Adipose tissue (tissue), 3 donors: ENCODE measurements at regions not wholly inside any gene's neighbourhood (a gene's known extent, or its start where the extent isn't known, plus 50 kb on each side); places are given as distances from the start of the nearest gene placed in this dataset.
"Not testable (repeated sequence)": the region's sequence is repeated elsewhere in the genome, so short reads cannot be mapped to it uniquely, and the experiment has no call there.

Source experiments
- H3K27ac ChIP-seq: one replicate; pipeline ENCODE4 v1.5.1; 2013; ENCODE audit warnings: low read depth, low read length
- WGBS, 3 donors: extraction: QIAGEN DNeasy Blood & Tissue Kit; methylation state at CpG; one replicate each; pipeline ENCODE4 v1.1.7; 2013; 5-methylcytosine and 5-hydroxymethylcytosine counted together
- donor health status: healthy with polysubstance abuse.
- donor health status: Bipolar disorder and iron deficiency.
- donor health status: healthy.

DNA sequence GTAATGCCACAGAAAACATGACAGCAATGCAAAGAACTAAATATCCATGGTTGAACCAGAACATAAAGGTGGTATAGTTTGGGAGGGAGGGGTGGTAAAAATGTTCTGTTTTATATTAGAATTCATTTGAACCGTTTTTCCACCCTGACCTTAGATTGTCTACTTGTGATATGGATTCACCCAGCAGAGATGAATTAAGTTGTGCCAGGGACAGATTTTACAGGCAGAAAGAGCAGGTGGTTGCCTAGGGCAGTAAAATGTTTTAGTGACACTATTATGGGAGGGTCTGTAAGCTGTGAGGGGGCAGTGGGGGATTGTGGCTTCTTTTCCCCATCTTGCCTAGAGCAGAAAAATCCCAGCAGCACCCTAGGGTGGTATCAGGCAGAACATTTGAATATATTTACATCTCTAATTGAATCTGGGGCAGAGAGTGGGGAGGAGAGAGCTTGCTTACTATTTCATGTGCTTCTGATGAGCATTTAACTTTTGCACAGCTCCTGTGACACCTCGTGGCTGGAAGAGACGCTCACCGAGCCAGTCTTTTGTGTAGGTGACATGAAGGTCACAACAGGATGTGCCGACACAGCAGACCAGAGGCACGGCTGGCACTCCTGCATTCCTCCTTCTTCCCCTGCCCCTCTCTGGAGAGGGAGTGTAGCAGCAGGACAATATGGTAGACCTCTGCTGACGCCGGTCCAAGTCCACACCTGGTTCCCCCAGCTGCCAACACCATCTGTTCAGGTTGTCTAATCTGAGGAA, 452.3 kb downstream of the IRS2 start:
- WGBS, 3 donors: 57 to 71% (median 65%) methylated on average over 8 of the region's 8 CpGs
- no peak overlapping the region for H3K27ac ChIP-seq

DNA sequence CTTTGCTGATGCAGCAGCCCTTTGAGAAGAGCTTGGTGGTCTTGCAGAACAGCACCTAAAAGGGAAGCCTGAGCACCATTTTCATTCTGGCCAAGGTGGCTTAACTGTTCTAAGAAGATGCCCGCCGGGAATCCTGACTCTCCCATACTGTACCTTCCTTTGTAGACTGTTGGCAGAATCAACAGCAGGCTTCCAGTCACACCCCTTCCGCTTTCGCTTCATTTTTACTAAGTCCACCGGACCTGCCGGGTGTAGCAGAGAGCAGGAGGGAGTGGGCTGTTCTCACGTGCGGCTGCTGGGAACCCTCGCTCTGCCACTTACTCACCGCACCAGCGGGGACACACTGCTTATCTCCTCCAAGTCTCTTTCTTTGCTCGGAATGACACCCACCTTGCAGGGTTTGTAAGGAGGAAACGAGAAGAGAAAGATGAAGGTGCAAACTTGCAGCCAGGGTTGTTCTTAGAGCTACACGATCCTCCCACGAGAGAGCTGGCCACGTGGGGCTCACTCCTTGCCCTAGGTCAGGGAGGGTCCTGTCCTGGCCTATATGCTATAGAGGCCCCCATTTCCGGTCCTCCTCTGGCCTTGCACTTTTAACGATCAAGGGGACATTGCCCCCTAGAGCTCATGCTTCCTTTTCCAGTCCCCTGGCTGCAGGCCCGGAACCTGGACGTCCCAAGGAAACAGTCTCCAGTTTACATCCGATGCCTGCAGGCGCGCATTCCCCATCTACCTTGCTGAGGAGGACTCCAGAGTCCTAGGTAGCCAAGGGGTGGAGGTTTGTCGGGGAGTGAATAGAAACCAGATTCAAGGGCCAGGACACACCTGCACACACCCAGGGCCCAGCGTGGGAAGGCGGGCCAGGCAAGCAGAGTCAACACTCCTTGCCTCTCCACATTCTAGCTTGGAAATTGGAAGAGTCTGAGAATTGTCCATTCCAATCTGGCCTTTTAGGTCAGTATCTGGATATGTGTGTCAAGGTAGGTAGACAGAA, 453.6 kb downstream of the IRS2 start:
- H3K27ac ChIP-seq: no peak overlapping the region
- WGBS, 3 donors: 76 to 85% (median 80%) methylated on average over 26 of the region's 26 CpGs

GRCh38 chr13:109331898-109332297, 454.5 kb downstream of the IRS2 start:
- 16 to 35% (median 29%) methylated on average over 11 of the region's 11 CpGs for WGBS, 3 donors
- H3K27ac ChIP-seq: no peak overlapping the region

- no peak overlapping the region for H3K27ac ChIP-seq
These were observed 455.4 kb downstream of the IRS2 start for GRCh38 chr13:109331011-109331433.

DNA sequence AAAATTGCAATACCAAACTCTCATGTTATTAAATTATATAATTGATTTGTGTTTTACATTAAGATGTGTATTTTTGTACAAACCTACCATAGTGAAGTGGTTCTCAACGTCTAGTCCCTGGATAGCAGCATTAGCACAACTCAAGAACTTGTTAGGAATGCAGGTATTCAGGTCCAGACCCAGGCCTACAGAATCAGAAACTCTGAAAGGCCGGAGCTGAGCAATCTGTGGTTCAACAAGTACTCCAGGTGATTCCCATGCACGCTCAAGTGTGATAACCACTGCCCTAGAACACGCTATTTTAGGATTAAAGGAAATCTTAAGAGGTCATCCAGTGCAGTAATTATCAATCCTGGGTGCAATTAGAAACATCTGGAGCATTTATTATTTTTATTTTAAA, 456.3 kb downstream of the IRS2 start:
- no peak overlapping the region for H3K27ac ChIP-seq
- WGBS, 3 donors: 60 to 66% (median 66%) methylated on average over 4 of the region's 4 CpGs

More at GRCh38 chr13:109331011-109331433, 455.4 kb downstream of the IRS2 start:
- 91 to 97% (median 92%) methylated on average over 2 of the region's 2 CpGs for WGBS, 3 donors

GRCh38 chr13:109329175-109329574, 457.2 kb downstream of the IRS2 start:
- H3K27ac ChIP-seq: no peak overlapping the region
- WGBS, 3 donors: 87 to 90% (median 87%) methylated on average over 4 of the region's 4 CpGs

GRCh38 chr13:109326601-109327000, 459.8 kb downstream of the IRS2 start:
- H3K27ac ChIP-seq: no peak overlapping the region
- WGBS, 3 donors: 87 to 93% (median 92%) methylated on average over 9 of the region's 9 CpGs

DNA sequence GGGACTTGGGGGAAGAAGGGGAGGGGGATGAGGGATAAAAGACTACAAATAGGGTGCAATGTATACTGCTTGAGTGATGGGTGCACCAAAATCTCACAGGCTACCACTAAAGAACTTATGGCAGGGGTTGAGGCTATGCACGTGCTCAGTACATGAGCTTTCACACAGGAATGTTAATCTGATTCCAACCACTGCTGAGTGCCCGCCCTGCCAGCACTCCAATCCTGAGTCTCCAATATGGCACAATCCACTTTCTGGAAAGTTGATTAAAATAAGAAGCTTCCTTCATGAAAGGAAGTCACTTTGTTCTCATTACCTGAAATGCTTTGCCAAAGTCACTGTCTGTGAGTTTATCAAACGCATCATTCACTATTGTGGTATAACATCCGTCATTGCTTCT, 463.0 kb downstream of the IRS2 start:
- WGBS, 3 donors: 87 to 92% (median 88%) methylated on average over 4 of the region's 4 CpGs
- no peak overlapping the region for H3K27ac ChIP-seq

DNA sequence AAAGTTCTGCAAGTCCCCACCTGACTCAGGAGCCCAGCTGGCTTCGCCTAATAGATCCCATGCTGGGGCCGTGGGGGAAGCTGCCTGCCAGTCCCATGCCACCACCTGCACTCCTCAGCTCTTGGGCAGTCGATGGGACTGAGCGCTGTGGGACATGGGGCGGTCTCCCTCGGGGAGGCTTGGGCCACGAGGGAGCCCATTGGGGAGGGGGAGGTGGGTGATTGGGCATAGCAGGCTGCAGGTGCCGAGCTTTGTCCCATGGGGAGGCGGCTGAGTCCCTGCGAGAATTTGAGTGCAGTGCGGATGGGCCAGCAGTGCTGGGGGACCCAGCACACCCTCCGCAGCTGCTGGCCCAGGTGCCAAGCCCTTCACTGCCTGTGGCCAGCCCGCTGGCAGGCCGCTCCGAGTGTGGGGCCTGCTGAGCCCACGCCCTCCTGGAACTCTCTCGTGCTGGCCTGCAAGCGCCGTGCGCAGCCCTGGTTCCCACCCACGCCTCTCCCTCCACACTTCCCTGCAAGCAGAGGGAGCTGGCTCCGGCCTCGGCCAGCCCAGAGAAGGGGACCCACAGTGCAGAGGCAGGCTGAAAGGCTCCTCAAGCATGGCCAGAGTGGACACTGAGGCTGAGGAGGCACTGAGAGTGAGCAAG, 467.3 kb downstream of the IRS2 start:
- H3K27ac ChIP-seq: no peak overlapping the region
- 80 to 87% (median 83%) methylated on average over 23 of the region's 23 CpGs for WGBS, 3 donors

DNA sequence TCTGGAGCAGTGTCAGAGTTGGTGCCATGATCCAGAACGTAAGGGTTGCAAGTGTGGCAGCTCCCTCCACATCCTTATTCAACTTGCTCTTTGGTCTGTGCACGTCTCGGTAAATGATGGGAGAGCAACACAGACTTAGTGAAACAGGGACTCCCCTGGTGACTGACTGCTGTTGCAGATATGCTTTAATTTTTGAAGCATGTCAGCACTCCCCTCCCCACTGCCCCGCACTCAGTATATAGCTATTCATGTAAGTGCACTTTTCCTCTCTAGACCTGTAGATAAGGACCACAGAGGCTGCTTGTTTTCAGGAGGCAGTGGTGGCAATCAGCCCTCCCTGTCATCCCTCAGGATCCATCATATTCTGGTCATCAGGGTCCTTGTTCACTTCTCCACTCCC, 470.9 kb downstream of the IRS2 start:
- no peak overlapping the region for H3K27ac ChIP-seq
- WGBS, 3 donors: 82 to 95% (median 94%) methylated on average over 4 of the region's 4 CpGs

GRCh38 chr13:109314101-109314500, 472.3 kb downstream of the IRS2 start:
- WGBS, 3 donors: 34 to 75% (median 74%) methylated on average over 5 of the region's 5 CpGs
- H3K27ac ChIP-seq: no peak overlapping the region

DNA sequence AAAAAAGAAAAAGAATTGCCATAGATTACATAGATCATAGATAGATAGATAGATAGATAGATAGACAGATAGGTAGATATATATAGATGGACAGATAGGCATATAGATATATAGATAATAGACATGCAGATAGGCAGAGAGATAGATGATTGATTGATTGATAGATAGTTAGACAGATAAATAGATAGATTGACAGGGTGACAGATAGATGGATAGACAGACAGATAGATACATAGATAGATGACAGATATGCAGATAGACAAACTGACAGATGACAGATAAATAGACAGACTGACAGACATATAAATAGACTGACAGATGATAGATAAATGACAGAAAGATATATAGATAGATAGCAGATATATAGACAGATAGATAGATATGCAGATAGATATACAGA, 474.0 kb downstream of the IRS2 start:
- no peak overlapping the region for H3K27ac ChIP-seq

- 94 to 98% (median 97%) methylated on average over 21 to 31 of the region's 33 CpGs for WGBS, 3 donors
- H3K27ac ChIP-seq: not testable (repeated sequence)
These were observed 474.9 kb downstream of the IRS2 start for GRCh38 chr13:109311431-109311976.

GRCh38 chr13:109309625-109310363, 476.6 kb downstream of the IRS2 start:
- no peak overlapping the region for H3K27ac ChIP-seq
- WGBS, 3 donors: 35 to 73% (median 72%) methylated on average over 12 of the region's 12 CpGs

DNA sequence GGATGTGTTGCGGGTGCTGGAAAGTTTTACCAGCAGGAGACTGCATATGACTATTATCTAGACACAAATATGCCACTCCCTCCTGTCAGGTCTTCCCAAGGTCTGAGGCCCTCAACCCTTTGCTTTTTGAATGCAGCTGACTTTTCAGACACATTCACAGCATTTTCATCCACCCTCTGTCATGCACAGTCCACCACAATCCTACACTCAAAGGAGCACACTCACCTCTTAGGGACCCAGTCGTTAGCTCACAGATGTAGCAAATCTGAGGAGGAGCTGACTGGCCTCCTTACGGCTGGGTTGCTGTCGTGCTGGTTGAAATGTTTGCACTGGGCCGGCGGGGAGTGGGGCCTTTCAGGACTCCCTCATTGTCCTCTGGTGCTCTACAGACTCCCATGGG, 479.4 kb downstream of the IRS2 start:
- H3K27ac ChIP-seq: no peak overlapping the region
- WGBS, 3 donors: 67 to 87% (median 76%) methylated on average over 6 of the region's 6 CpGs

DNA sequence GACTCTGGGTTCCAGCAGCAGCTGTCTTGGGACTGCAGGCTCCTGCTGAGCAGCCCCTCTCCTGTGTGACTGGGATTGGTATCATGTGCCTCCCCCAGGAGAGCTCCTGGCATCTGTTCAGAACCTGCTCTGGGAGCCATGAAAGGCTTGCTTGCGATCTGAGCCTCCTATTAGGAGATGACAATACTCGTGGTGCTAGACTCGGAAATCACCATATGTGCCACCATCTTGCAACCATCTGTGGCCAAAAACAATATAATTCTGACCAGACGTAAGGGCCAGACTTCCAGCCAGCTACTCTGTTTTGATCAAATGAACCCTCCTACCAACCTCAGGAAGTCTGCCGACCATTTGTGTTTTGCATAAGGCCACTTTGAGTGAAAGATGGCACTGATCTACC, 484.7 kb downstream of the IRS2 start:
- WGBS, 3 donors: 83 to 88% (median 84%) methylated on average over 5 of the region's 5 CpGs

GRCh38 chr13:109301276-109301675, 485.1 kb downstream of the IRS2 start:
- no peak overlapping the region for H3K27ac ChIP-seq
- WGBS, 3 donors: 81 to 87% (median 84%) methylated on average over 4 of the region's 4 CpGs

More for the DNA sequence above, 484.7 kb downstream of the IRS2 start:
- no peak overlapping the region for H3K27ac ChIP-seq

- 66 to 90% (median 79%) methylated on average over 2 of the region's 2 CpGs for WGBS, 3 donors
- no peak overlapping the region for H3K27ac ChIP-seq
These were observed 488.8 kb downstream of the IRS2 start for GRCh38 chr13:109297628-109298027.
